GM04504 (cell line): ENCODE measurements at regions not wholly inside any gene's neighbourhood (a gene's known extent, or its start where the extent isn't known, plus 50 kb on each side); places are given as distances from the start of the nearest gene placed in this dataset.

Source experiments
- DNase-seq: peaks from one replicate; pipeline ENCODE4 v3.0.0-alpha.2; 2012; ENCODE audit warnings: low read depth

DNA sequence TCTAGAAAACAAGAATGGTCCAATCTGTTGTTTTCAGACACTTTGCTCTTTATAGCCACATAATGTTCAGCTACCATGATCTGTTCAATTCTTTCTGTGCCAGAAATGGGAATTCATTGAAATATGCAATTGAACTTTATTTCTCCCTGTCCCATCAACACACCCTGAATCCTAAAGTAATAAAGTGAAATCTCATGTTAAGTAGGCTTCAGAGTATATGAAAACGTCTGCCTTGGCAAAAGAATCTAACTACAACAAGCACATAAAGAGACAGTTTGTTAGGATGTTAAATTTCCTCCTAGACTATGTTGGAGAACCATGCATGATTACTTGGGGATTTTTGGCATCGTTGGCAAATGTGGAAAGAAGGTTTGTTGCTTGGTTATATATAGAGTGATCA lies 722.7 kb downstream of the XPNPEP1 start:
- DNase-seq, result no peak

DNA sequence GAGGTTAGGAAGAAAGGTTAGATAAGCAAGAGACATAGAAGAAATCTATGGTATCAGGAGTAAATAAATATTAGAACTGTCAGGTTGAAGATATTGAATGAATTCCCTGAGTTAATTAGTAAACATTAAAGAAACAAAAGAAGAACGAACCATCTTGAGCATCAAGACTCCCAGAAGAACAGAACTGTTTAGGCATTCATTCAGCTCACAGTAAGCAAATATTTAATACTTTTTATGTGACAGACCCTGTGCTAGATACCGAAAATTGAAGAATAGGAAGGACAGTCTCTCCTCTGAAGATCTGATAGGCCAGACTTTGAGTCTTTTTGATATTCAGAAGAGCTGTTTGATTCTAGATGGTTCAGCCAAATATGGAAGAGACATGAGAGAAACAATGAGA lies 731.5 kb downstream of the XPNPEP1 start:
- no peak for DNase-seq

DNA sequence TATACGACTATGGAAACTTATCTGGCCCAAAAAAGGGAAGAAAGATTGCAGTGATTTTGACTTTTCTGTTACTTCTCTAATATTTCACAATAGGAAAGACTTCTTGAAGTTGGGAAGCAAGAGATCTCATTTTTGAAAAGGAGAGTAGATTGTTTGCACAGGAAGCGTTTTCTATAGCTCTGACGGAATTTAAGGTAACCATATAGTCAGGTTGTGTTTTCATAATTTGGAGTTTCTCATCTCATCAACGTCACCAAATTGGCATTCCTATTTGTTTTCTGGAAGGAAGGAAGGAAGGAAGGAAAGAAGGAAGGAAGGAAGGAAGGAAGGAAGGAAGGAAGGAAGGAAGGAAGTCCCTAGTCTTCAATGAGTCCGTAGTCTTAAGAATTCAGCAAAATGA lies 732.0 kb downstream of the XPNPEP1 start:
- DNase-seq, result no peak

DNA sequence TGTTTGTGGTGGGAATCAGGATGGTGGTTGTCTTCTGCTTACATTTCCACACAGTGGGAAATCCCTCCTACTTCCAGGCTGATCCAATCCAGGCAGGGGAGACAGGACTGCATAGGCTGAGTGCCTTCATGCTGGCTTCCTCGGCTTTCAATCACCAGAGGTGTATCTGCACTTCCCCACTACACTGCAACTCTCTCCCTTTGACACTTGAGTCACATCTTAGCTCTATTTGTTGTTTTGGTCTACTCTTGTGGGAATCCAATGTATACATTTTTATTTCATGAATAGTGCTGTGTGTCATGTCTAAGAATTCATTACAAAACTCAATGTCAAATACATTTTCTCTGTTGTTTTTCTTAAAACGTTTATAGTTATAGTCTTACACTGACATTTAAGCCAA lies 735.6 kb downstream of the XPNPEP1 start:
- DNase-seq, result no peak

DNA sequence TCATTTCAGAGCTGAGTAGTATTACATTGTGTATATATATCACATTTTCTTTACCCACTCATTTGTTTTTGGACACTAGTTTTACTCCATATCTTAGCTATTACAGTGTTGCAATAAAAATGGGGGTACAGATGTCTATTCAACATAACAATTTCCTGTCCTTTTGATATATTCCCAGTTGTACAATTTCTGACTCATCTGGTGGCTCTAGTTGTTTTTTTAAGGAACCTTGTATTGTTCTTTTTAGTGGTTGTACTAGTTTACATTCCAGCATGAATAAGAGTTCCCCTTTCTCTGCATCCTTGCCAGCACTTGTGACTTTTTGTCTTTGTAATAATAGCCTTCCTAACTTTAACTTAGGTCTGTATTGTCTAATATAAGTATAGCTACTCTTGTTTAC lies 739.9 kb downstream of the XPNPEP1 start:
- DNase-seq, result no peak

DNA sequence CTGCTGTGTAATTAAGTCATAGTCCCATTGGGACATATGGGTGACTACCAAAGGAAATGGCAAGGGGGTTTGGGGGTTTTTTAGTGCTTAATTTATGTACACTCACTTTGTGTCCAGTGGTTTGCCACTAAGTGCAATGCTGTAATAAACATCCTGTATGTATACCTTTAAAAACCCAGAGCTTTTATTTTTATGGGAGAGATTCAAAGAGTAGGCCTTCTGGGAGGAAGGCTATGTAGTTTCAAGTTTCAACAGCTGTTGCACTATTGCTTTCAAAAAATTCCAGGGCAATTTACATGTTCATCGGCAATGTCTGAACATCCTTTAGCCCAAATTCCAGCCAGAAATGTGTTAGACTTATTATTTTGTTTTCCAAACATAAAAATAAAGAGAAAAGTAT lies 744.7 kb downstream of the XPNPEP1 start:
- DNase-seq, result no peak

DNA sequence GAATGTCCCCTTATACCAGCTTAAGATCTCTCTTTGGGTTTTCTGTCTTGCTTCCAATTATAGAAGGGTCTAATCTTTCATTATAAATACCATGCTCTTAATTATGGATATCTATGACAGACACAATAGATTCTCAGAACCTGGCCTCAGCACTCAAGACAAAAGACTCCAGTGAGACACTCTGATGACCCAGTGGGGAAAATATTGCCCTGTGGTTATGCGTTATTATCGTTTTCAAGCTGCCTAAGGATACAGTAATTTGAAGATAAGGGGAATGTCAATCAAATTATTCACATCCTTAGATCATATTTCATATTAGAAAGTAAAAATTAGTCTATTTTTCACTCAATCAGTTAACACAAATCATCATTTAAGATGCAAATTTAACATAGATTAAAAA lies 748.8 kb downstream of the XPNPEP1 start:
- DNase-seq, result no peak

DNA sequence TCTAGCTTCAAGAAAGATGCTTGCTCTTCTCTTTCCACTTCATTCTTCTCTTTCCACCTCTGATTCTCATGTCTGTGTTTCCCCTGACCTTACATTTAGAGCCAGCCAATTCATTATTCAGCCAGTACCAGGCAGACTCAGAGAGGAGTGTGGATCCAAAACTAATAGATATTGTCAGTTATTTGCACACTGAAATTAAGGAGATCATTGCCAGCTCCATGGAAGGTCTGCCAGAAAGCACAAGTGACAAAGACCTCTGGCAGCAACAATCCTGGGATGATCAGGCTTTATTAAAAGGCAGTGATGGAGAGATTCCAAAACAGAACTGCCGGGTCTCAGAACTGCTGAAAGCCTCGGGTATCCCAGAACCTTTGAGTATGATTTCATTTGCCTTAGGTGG lies 749.4 kb downstream of the XPNPEP1 start:
- no peak for DNase-seq

DNA sequence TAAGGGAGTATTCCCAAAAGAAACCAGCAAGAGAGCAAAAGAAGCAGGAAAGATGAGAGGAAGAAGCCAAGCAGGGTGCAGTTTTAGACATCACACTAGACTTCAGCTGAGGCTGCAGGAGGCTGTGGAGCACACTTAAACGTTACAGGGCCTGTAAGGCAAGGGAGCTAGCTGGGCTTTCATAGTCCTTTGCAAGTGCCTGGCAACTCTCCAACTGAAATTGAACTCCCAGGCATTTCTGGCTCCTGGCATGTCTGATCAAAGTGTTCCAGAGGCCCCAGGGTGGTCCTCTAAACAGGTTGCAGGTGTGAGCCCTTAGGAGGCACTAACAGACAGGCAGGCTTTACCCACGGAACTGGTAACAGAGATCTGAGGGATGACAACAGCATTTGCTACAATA lies 750.2 kb downstream of the XPNPEP1 start:
- DNase-seq, result no peak

DNA sequence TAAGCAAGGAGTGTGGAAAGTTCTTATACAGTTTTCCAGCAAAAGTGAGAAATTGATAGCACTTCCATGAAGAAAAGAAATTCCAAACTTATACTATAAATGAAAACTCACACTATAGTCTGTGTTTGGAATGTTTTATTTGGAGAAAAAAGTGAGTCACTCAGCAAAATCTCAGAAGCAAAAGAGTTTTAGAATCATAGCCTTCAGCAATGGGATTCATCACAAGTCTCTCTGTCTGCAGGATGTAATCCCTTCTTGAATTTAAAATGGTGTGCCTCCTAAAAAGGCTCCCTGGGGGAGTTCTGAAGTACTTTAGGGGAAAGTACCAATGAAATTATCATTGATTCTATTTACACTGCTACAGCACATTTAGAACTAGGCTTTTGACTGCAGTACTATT lies 756.4 kb downstream of the XPNPEP1 start:
- DNase-seq, result no peak

DNA sequence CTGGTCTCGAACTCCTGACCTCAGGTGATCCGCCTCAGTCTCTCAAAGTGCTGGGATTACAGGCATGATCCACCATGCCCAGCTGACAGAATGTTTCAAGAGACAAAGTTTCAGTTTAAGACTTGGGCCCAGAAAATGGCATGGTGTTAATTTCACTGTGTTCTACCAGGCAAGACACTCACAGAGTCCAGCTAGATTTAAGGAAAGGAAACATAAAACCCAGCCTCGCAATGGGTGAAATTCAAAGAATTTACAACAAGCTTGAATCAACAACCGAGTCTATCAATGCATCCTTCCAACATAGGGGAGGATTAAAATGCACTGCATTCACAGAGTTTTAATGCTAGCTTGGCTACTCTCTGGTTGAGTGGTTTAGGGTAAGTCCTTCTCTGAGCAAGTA lies 764.0 kb downstream of the XPNPEP1 start:
- DNase-seq, result no peak

DNA sequence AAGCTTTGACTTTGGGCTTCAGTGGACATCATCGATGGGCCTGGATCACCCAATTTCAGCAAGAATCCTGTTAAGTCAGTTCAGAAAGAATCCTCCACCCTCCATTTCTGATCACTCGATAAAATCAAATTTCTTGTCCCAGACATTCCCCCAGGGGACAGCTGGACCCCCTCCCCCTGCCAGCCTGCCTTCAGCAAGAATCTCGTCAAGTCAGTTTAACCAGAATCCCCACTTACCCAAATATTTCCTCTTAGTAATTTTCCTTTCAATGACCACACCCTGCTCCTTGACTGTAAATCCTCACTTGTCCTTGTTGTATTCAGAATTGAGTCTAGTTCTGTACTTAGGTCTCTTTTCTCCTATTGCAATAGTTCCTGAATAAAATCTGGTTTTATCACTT lies 766.9 kb downstream of the XPNPEP1 start:
- no peak for DNase-seq

DNA sequence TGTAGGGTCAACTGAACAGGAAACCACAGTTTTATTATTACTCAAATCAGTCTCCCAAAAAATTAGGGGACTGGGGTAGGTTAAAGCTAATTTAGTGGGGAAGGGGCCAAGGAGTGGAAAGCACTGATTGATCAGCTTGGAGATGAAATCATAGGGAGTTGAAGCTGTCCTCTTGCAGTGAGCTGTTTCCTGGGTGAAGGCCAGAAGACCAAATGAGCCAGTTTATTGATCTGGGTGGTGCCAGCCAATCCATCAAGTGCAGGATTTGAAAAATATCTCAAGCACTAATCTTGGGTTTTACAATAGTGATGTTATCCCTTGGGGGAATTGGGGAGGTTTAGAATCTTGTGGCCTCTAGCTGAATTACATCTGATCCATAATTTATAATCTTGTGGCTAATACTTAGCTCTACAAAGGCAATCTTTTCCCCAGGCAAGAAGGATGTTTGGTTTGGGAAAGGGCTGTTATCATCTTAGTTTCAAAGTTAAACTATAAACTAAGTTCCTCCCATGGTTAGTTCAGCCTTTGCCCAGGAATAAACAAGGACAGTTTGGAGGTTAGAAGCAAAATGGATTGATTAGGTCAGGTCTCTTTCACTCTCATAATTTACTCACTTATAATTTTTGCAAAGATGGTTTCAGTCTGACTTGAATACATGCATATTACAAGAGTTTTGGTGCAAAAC lies 773.5 kb downstream of the XPNPEP1 start:
- DNase-seq, result no peak

DNA sequence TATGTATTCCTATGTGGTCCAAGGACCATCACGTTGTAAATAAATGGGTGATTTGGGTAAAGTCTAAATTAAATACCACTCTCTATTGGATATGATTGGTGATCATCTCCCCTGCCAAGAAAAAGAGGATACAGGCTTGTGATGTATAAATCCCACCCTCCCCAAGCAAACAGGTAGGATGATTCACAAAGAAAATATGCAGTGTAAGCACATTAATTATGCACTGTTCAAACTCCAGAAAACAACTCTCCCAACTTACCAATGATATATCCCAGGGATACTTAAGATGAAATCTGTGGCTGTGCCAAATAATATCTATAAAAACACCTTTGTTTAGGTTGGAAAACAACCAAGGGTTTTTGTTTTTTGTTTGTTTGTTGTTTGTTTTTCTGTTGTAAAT lies 795.9 kb downstream of the XPNPEP1 start:
- no peak for DNase-seq

DNA sequence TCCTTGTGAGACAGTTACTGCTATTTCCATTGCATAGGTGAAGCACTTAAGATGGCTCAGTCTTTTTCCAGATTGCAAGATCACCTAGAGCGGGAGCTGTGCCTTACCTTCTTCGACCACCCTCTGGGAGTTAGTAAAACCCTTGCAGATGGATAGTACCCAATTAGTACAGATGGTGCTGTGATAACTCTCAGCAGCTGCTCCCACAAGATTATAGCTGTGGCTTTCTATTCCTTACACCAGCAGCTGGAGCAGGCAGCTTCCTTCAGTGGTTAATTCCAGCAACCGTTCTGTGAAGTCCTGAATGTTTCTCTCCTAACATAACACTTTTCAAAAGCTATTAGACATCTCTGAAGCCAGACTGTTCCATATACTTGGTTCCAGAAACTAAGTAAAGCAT lies 796.8 kb downstream of the XPNPEP1 start:
- no peak for DNase-seq

DNA sequence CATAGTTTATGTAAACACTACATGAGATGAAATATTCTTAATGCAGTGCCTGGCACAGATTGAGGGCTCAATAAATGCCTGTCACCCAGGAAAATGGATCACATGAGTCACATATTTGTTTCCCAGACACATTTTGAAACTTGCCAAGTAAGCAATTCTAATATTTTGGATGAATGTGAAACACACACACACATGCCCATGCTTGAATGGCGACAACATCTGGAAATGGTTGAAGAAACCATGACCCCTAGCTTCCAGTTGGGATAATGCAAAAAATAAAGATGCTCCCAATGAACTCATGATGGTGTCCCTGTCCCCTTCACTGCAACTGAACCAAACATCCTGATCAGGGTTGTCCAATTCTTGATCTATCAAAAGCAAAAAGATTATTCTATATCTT lies 797.3 kb downstream of the XPNPEP1 start:
- DNase-seq, result no peak

DNA sequence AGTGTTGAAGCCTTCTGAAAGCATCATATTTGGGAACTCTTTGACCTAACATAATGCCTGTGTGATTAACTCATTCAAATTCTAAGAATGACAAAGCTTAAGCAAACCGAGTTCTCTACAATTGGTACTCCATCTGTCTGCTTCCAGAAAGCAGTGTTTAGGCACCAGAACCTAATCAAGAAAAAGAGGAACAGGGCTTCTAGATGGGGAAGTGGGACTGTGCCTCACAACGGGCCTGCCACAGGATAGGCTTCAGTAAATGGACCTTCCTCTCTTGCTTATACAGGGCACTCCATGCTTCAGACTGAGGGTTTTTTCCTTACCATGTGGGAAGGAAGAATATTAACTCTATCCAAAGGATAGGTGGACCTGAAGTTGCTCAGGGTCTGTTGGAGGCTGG lies 808.1 kb downstream of the XPNPEP1 start:
- DNase-seq, result no peak

DNA sequence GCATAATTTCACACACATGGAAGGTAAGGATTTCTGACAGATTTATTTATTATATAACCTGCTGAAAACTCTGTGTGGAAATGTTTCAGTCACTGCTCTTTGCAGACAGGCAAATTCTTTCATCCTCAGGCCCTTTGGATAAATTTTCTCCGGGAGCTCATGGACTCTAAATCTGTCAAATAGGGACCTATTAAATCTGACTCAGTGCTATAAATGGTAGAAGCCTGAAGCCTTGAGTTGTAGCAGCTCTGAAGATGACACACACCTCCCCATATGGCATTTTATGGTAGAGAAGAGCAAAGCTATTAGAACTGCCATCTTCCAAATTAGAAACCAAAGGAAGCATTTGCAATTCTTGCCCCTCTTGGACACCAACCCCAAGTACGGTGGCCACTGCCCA lies 808.7 kb downstream of the XPNPEP1 start:
- peak; percentile 39 for DNase-seq

DNA sequence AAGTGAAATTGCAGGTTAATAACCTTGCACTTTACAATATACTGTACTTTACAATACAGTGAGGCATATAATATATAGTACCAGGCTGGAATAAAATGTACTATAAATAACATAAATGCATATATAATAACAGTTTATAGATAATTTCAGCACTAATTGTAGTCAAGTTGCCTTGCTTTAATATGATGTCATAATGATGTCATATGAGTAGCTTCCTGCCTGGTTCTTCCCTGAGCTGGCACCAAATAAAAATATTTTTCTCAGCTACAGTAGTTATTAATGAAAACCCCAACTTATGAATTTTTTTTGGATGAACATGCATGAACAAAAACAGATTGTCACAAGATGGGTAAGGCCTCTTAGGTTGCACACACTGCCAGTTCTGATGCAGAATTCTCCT lies 816.7 kb downstream of the XPNPEP1 start:
- DNase-seq, result no peak

DNA sequence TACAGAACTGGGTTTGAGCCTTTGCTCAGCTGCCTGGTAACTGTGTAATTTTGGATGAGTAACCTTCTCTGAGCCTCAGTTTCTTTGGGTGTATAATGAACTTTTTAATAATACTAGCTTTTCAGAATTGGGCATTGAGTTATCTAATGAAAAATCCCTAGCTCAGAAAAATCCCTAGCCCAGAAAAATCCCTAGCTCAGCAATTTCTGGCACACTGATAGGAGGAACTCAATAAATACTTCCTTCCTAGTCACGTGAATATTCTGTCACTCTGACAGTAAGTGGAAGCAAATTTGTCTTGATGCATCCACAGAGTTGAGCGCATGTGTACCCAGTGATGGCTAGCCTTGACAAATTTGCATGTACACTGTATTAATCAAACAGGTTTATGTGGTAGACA lies 817.6 kb downstream of the XPNPEP1 start:
- no peak for DNase-seq

DNA sequence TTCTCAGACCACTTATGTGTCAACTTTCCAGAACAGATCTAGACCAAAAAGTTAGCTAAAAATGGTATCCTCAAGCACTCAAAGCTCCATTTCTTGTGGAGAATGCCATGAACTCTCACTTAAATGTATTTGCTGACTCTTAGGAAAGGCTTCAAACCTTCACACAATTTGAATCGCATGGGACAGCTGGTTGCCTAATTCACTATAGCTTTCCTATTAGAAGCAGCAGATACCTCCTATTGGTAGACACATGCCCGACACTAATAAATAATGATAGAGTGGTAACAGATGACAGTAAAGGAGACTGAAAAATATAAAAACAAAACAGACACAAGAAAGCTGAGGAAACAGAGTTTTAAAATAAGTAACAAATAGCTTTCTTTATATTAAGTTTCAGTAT lies 818.5 kb downstream of the XPNPEP1 start:
- no peak for DNase-seq

DNA sequence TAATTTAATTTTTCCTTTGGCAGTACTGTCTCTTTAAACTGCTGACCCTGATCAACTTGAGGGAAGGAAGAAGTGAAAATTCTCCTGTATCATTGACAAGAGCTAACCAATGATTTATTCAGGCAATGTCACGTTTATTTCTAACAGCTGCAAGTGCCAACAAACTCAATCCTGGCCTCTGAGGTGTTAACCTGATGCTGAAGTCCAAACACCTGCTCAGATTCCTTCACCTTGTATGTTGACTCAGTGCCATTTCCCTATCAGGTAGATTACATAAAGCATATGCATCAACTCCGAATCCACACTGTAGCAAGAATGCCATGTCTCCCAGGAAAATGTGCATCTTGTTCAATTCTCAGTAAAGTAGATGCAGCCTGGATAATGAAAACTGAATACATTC lies 820.0 kb downstream of the XPNPEP1 start:
- DNase-seq, result no peak

DNA sequence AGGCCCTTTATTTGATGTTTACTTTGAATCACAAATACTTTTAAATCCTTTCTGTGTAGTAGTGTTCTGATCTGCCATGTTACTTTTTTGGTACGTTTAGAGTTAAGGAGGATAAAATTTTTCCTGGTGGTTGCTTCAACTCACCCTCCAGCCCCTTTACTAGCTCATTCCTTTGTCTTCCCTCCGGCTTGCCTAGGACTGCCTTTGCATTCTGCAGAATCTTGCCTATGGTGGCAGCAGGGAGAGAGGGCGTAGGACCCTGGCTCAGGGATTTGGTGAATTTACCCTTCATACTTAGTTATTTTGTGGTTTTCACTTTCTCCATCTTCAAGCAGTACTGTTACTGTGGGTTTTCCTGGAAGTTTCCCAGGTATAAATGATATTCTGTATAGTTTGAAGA lies 833.5 kb downstream of the XPNPEP1 start:
- DNase-seq, result no peak

DNA sequence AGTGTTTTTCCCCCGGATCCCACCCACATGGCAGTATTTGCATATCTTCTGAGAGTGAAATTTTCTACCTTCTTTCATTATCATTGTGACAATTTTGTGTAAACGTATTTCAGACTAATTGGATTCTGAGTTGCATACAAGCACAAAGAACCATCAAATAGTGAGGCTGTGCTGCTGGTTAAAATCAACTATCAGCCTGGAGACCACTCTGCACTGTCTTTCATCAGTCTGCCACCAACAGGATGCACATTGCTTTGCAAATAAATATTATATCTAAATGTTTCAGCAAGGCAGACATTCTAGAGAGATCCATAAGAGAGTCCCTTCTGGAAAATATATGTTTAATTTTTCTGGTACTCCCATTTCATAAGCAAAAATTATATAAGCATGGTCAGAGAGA lies 851.8 kb downstream of the XPNPEP1 start:
- DNase-seq, result no peak

DNA sequence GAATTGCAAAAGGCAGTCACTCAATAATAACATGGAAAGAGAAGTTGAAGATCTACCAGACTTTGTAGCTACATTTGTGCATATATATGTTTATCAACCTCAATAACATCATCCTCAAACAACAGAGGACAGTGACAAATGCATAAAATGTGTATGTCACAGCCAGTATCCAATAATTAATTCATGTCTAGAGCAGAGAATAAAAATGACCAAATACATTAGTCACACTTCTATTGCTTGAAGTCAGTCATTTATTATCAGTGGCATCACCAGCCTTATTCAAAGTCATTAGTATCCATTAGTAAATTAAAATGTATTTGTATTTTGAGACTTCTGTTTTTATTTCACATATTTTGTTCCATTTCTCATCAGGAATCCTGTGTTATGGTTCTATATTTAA lies 852.8 kb downstream of the XPNPEP1 start:
- DNase-seq, result no peak
